Glutamatergic neuron (in vitro differentiated cells): ENCODE measurements at regions not wholly inside any gene's neighbourhood (a gene's known extent, or its start where the extent isn't known, plus 50 kb on each side); places are given as distances from the start of the nearest gene placed in this dataset.

Source experiments
- DNase-seq: peaks from one replicate; pipeline ENCODE4 v3.0.0; 2022
- H3K27ac Mint-ChIP-seq: one replicate; pipeline ENCODE4 v1.8.0; 2020; ENCODE audit warnings: mild to moderate bottlenecking, mixed read lengths, inconsistent platforms; ENCODE audit not compliant: unreplicated experiment
- H3K27me3 Mint-ChIP-seq: one replicate; pipeline ENCODE4 v1.8.0; 2020; ENCODE audit warnings: mild to moderate bottlenecking, moderate library complexity, mixed read lengths, inconsistent platforms; ENCODE audit not compliant: unreplicated experiment
- H3K36me3 Mint-ChIP-seq: one replicate; pipeline ENCODE4 v1.8.0; 2020; ENCODE audit warnings: mild to moderate bottlenecking, mixed read lengths, inconsistent platforms; ENCODE audit not compliant: unreplicated experiment
- H3K4me1 Mint-ChIP-seq: one replicate; pipeline ENCODE4 v1.8.0; 2020; ENCODE audit warnings: mild to moderate bottlenecking, low read depth, mixed read lengths, inconsistent platforms; ENCODE audit not compliant: unreplicated experiment
- H3K4me3 Mint-ChIP-seq: one replicate; pipeline ENCODE4 v1.8.0; 2020; ENCODE audit warnings: mild to moderate bottlenecking, mixed read lengths, inconsistent platforms; ENCODE audit not compliant: unreplicated experiment
- H3K9me3 Mint-ChIP-seq: one replicate; pipeline ENCODE4 v1.8.0; 2020; ENCODE audit warnings: mild to moderate bottlenecking, moderate library complexity, mixed read lengths, inconsistent platforms; ENCODE audit not compliant: unreplicated experiment
- CTCF ChIP-seq: fragments of 200-600 bp; sonication (generic); IDR thresholded peaks from one replicate; pipeline ENCODE4 v1.5.0; 2021; ENCODE audit not compliant: partially characterized antibody, unreplicated experiment

GRCh38 chr9:88889386-88889785, 101.9 kb upstream of the S1PR3 start:
- no peak for TF ChIP-seq CTCF
- no peak for DNase-seq
- Mint-ChIP-seq H3K4me1 (peaks cover 2% of the 10 kb centered on the region), H3K36me3 (no peaks in the 10 kb centered on the region), H3K9me3 (no peaks in the 10 kb centered on the region), H3K4me3 (no peak overlapping the region), H3K27me3 (no peaks in the 10 kb centered on the region), H3K27ac (no peak overlapping the region)

DNA sequence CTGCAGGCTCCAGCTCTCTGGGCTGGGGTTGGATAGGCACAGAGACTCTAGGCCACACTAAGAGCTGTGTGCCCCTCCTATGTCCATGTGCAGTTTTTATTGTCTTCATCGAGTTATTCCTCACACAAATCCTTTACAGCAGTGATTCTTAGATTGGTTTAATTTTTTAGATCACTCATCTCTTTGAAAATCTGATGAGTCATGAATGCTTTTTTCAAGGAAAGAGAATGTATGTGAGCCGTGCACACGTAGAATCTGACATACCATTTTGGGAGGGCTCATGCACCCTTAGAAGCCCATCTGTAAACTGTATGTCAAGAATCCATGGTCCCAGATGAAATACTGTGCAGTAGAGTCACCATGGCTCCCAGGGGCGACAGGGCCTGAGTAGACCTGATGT, 100.7 kb upstream of the S1PR3 start:
- no peak overlapping the region for H3K27ac Mint-ChIP-seq
- no peak for TF ChIP-seq CTCF
- H3K4me3 Mint-ChIP-seq = no peak overlapping the region
- no peaks in the 10 kb centered on the region for H3K27me3 Mint-ChIP-seq
- H3K4me1 Mint-ChIP-seq = peaks cover 2% of the 10 kb centered on the region
- no peak for DNase-seq
- H3K36me3 Mint-ChIP-seq = no peaks in the 10 kb centered on the region
- H3K9me3 Mint-ChIP-seq = no peaks in the 10 kb centered on the region

GRCh38 chr9:88891040-88891439, 100.2 kb upstream of the S1PR3 start:
- no peak for TF ChIP-seq CTCF
- no peak for DNase-seq
- H3K4me3 Mint-ChIP-seq = no peak overlapping the region
- no peaks in the 10 kb centered on the region for H3K27me3 Mint-ChIP-seq
- peaks cover 2% of the 10 kb centered on the region for H3K4me1 Mint-ChIP-seq
- no peaks in the 10 kb centered on the region for H3K9me3 Mint-ChIP-seq
- H3K27ac Mint-ChIP-seq = no peak overlapping the region
- H3K36me3 Mint-ChIP-seq = no peaks in the 10 kb centered on the region

DNA sequence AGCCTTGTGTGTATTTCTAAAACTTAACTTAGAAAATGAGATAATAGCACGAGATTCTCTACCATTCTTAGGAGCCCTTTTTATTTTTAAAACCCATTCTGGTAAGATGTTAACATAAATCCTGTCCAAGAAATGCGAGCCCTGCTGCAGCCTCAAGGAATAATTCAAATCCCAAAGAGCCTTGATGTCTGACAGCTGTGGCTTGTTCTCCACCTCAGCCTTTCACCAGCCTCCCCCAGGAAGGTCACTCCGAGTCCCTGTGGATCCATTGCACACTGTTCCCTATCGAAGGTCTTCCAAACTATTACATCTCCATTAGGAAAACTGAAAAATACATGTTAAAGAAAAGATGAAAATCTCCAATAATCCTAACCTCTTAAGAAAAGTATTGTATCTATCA, 98.5 kb upstream of the S1PR3 start:
- no peaks in the 10 kb centered on the region for H3K27me3 Mint-ChIP-seq
- no peaks in the 10 kb centered on the region for H3K36me3 Mint-ChIP-seq
- H3K4me1 Mint-ChIP-seq = peaks cover 2% of the 10 kb centered on the region
- H3K4me3 Mint-ChIP-seq = no peak overlapping the region
- no peaks in the 10 kb centered on the region for H3K9me3 Mint-ChIP-seq
- no peak overlapping the region for H3K27ac Mint-ChIP-seq
- no peak for TF ChIP-seq CTCF
- no peak for DNase-seq

DNA sequence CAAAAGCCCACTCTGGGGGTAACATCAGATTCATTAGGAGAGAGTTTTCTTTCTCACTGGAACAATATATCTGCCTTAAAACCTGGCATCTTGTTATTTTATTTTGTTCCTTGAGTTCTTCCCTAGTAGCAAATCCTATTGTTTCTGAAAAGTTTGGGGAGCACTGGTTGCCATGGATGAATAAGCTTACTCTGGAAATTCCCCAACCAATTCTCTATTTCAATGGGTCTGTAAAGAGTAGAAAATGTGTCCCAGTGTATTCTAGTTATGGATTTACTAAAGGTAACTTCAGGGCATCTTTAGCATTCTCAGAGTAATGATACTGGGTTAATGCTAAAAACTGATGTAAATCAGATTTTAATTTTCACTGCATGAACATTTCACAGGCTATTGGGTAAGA, 94.2 kb upstream of the S1PR3 start:
- TF ChIP-seq CTCF = no peak
- H3K27me3 Mint-ChIP-seq = no peaks in the 10 kb centered on the region
- no peak overlapping the region for H3K4me3 Mint-ChIP-seq

More for the DNA sequence above, 94.2 kb upstream of the S1PR3 start:
- DNase-seq = no peak
- H3K27ac Mint-ChIP-seq = no peak overlapping the region
- peaks cover 4% of the 10 kb centered on the region for H3K4me1 Mint-ChIP-seq
- no peaks in the 10 kb centered on the region for H3K9me3 Mint-ChIP-seq
- no peaks in the 10 kb centered on the region for H3K36me3 Mint-ChIP-seq
